BLaER1 (cell line): ENCODE measurements at regions not wholly inside any gene's neighbourhood (a gene's known extent, or its start where the extent isn't known, plus 50 kb on each side); places are given as distances from the start of the nearest gene placed in this dataset.

Experiments used
- H3K27ac ChIP-seq: shearing (Covaris generic); formaldehyde crosslinking; 2 replicates; pipeline ENCODE4 v1.8.1; 2022
- H3K27me3 ChIP-seq: shearing (Covaris generic); formaldehyde crosslinking; 2 replicates; pipeline ENCODE4 v1.8.1; 2022
- H3K36me3 ChIP-seq: shearing (Covaris generic); formaldehyde crosslinking; 2 replicates; pipeline ENCODE4 v1.8.1; 2022
- H3K4me1 ChIP-seq: shearing (Covaris generic); formaldehyde crosslinking; 2 replicates; pipeline ENCODE4 v1.8.1; 2022
- H3K4me2 ChIP-seq: shearing (Covaris generic); formaldehyde crosslinking; 2 replicates; pipeline ENCODE4 v1.8.1; 2022
- H3K4me3 ChIP-seq: shearing (Covaris generic); formaldehyde crosslinking; 2 replicates; pipeline ENCODE4 v1.8.1; 2022
- H3K9ac ChIP-seq: shearing (Covaris generic); formaldehyde crosslinking; 2 replicates; pipeline ENCODE4 v1.8.1; 2022
- H3K9me3 ChIP-seq: shearing (Covaris generic); formaldehyde crosslinking; 2 replicates; pipeline ENCODE4 v1.8.1; 2022
- H4K20me1 ChIP-seq: shearing (Covaris generic); formaldehyde crosslinking; 2 replicates; pipeline ENCODE4 v1.8.1; 2022
- Cebpa-rat ChIP-seq: shearing (Covaris generic); IDR thresholded peaks from 2 replicates; pipeline ENCODE4 v1.8.1; 2022

DNA sequence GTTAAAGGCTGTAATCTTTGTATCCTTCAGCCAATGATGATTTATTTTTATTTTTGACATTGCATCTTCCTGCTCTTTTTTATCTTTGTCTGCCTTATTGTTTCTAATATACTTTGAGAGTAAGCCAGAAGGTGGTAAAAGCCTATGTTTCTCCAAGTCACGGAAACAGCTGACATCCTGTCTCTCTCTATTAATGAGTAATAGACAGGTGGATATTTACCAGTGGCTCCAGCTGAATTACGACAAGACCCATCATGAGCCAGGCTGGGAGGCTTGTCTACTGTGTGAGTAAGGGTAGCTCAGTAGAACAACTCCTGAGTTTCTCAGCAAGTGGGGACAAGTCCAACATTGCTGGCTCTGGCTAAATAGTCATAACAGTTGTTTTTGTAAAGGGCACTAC, 166.6 kb downstream of the NDFIP2 start:
- TF ChIP-seq Cebpa-rat, result no peak
- Histone ChIP-seq H3K27ac (no peak overlapping the region), H3K27me3 (no peaks in the 10 kb centered on the region), H3K9ac (no peak overlapping the region), H3K4me1 (no peaks in the 10 kb centered on the region), H3K4me2 (no peak overlapping the region), H3K9me3 (no peaks in the 10 kb centered on the region), H3K36me3 (no peaks in the 10 kb centered on the region), H3K4me3 (no peak overlapping the region), H4K20me1 (no peaks in the 10 kb centered on the region)

DNA sequence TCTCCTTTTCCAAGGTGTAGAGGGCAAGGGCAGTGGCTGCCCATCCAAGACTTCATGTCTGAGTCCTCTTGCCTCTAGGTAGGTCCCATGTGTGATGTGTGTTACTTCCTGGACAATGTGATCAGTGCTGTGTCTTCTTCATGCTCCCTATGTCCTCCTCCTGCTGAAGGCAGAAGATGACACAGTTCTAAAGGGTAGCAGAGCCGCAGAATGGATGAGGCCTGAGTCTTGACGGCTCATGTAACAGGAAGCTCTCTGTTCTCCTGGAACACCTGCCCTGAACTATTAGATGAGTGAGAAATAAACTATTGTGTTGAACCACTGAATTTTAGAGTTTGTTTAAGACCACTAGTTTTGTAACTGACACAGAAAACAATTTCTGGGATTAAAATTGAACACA, 165.9 kb downstream of the NDFIP2 start:
- Histone ChIP-seq H3K4me1 (no peaks in the 10 kb centered on the region), H3K4me2 (no peak overlapping the region), H3K9ac (no peak overlapping the region), H4K20me1 (no peaks in the 10 kb centered on the region), H3K27me3 (no peaks in the 10 kb centered on the region), H3K27ac (no peak overlapping the region), H3K9me3 (no peaks in the 10 kb centered on the region), H3K36me3 (no peaks in the 10 kb centered on the region), H3K4me3 (no peak overlapping the region)
- TF ChIP-seq Cebpa-rat, result no peak

DNA sequence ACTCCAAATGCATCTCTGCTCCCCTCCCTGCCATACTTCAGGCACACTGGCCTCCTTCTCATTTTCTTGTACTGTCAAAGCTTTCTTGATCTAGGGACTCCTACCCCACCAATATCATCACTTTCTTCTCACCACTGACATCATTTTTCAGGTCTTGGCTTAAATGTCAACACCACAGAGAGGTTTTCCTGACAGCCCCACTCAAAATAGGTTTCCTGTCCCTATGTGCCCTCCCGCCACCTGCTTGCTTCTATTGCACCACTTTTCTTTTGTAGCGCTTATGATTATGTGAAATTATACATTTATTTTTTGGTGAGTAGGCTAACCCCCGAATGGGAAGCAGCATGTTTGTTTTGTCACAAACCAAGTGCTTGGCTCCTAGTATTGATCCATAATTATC, 164.6 kb downstream of the NDFIP2 start:
- H3K4me3 ChIP-seq, result no peak overlapping the region
- no peak overlapping the region for H3K4me2 ChIP-seq
- no peaks in the 10 kb centered on the region for H3K9me3 ChIP-seq
- H3K36me3 ChIP-seq, result no peaks in the 10 kb centered on the region
- no peak for TF ChIP-seq Cebpa-rat
- H3K4me1 ChIP-seq, result no peaks in the 10 kb centered on the region
- H4K20me1 ChIP-seq, result no peaks in the 10 kb centered on the region
- H3K9ac ChIP-seq, result no peak overlapping the region
- H3K27ac ChIP-seq, result no peak overlapping the region
- no peaks in the 10 kb centered on the region for H3K27me3 ChIP-seq

DNA sequence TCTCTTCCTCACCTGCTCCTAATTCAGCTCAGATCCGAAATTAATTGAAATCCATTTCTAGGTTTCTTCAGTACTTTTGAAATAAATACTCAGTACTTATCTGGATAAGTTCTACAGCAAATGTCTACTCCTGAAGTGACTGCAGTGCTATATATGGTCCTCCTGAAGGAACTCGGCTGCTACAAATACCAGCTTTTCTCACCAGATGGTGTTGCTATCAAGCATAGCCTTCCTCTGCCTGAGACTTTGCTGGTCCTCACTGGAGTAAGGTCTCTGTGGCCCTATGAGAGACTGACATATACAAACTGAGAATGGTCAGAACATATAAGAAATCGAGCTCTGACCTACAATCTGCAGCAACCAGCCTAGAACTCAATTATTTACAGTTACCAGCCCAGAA, 161.6 kb downstream of the NDFIP2 start:
- H3K4me2 ChIP-seq, result no peak overlapping the region
- H3K27ac ChIP-seq, result no peak overlapping the region
- no peaks in the 10 kb centered on the region for H3K27me3 ChIP-seq
- no peak for TF ChIP-seq Cebpa-rat
- no peak overlapping the region for H3K9ac ChIP-seq
- H3K36me3 ChIP-seq, result no peaks in the 10 kb centered on the region
- H3K4me1 ChIP-seq, result no peaks in the 10 kb centered on the region
- H4K20me1 ChIP-seq, result no peaks in the 10 kb centered on the region
- no peak overlapping the region for H3K4me3 ChIP-seq
- H3K9me3 ChIP-seq, result no peaks in the 10 kb centered on the region

DNA sequence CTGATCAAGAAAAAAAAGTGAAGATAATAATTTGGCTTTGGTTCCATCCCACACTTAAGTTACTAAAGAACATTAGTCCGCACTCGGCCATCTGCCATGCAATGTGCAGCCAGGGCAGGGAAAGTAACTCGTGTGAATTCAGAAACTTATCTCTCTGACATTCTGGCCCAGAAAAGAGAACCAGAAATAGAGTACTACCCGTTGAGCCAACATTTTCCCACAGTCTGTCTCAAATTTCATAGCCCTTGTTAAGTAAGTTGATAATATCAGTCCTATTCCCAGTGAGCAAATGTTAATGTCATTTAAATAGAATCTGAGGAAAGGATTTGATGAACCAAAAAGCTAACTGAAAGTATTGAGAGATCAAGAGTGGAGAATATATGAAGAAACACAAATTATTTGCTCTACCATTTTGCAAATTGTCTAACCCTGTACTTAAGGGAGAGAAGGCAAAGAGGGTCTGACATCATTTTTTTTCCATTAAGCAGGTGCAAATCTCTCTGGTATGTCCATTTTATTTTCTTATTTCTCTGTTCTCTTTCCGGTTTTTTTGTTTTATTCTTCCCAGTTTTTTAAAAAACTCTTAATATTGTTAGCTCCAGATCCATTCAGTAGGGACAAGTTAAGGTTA, 156.3 kb downstream of the NDFIP2 start:
- Histone ChIP-seq H3K4me2 (no peak overlapping the region), H3K4me3 (no peak overlapping the region), H3K9ac (no peak overlapping the region), H3K9me3 (no peaks in the 10 kb centered on the region), H3K27me3 (no peaks in the 10 kb centered on the region), H3K36me3 (no peaks in the 10 kb centered on the region), H3K27ac (no peak overlapping the region), H4K20me1 (no peaks in the 10 kb centered on the region), H3K4me1 (no peaks in the 10 kb centered on the region)
- TF ChIP-seq Cebpa-rat, result no peak

DNA sequence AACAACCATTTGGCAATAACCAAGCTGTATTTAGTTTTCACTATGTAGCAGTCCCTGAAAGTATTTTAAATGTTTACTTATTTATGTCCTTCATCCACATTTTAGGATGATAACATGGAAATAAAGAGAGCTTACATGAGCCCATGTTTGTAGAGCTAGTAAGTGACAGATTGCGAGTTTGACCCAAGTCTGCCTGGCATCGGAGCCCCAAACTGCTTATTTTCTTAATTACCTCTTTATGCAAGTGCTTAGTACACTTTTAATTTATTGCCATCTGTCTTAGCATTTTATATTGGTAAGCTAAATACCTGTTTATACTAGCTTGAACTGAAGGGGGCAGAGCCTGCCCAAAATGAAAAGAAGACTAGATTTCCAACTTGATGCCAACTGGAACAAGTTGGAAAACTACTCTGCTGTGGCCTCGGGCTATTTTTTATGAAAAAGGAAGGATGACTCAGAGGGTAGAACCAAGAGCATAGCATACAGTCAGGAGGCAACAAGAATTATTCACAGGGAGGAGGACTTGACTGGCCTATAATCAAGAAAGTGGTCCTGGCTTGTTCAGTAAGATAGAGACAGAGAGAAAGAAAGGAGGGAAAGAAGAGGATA, 150.2 kb downstream of the NDFIP2 start:
- H3K4me3 ChIP-seq, result no peak overlapping the region
- no peaks in the 10 kb centered on the region for H3K4me1 ChIP-seq
- no peaks in the 10 kb centered on the region for H3K27me3 ChIP-seq
- no peaks in the 10 kb centered on the region for H3K9me3 ChIP-seq
- no peak overlapping the region for H3K4me2 ChIP-seq
- no peak overlapping the region for H3K27ac ChIP-seq
- no peak overlapping the region for H3K9ac ChIP-seq
- H3K36me3 ChIP-seq, result no peaks in the 10 kb centered on the region
- no peaks in the 10 kb centered on the region for H4K20me1 ChIP-seq
- TF ChIP-seq Cebpa-rat, result no peak

DNA sequence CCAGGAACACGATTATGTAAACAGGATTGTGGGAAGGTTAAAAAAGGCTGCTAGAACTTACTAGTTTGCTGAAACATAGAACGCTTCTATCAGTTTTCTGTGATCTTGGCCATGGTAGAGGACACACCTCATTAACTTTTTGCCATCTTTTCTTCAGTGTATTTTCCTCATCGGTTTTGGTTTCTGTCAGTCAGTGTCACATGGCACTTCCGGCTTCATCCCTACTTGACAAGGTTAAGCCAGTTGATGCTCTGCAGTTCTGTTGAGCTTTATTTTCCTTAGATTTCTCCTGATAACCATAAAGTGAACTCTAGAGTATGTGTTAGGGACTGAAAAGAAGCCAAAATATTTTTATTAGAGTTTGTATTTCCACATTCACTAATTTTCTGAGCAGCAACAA, 147.5 kb downstream of the NDFIP2 start:
- no peak for TF ChIP-seq Cebpa-rat
- H3K27ac ChIP-seq, result no peak overlapping the region
- H3K4me2 ChIP-seq, result no peak overlapping the region
- no peaks in the 10 kb centered on the region for H3K4me1 ChIP-seq
- no peaks in the 10 kb centered on the region for H3K36me3 ChIP-seq
- H3K4me3 ChIP-seq, result no peak overlapping the region
- H3K9ac ChIP-seq, result no peak overlapping the region
- no peaks in the 10 kb centered on the region for H3K27me3 ChIP-seq
- no peaks in the 10 kb centered on the region for H4K20me1 ChIP-seq
- no peaks in the 10 kb centered on the region for H3K9me3 ChIP-seq

DNA sequence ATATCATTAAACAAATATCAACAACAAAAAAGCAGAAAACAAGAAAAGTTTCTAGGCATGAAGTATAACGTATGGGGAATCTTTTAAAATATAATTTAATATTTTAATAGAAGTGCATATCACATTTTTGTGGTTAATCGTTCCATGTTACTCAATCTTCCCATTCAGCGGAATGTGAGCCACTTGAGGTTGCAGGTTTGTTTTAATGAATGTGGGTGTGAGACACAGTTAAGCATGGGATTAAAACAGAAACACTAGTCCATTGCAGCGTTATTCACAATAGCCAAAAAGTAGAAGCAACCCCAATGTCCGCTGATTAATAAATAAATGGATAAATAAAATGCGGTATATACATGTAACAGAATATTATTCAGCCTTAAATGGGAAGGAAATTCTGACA, 146.0 kb downstream of the NDFIP2 start:
- Histone ChIP-seq H3K4me1 (no peaks in the 10 kb centered on the region), H3K4me2 (no peak overlapping the region), H3K27ac (no peak overlapping the region), H3K4me3 (no peak overlapping the region), H3K36me3 (no peaks in the 10 kb centered on the region), H3K9ac (no peak overlapping the region), H4K20me1 (no peaks in the 10 kb centered on the region), H3K27me3 (no peaks in the 10 kb centered on the region), H3K9me3 (no peaks in the 10 kb centered on the region)
- TF ChIP-seq Cebpa-rat, result no peak

DNA sequence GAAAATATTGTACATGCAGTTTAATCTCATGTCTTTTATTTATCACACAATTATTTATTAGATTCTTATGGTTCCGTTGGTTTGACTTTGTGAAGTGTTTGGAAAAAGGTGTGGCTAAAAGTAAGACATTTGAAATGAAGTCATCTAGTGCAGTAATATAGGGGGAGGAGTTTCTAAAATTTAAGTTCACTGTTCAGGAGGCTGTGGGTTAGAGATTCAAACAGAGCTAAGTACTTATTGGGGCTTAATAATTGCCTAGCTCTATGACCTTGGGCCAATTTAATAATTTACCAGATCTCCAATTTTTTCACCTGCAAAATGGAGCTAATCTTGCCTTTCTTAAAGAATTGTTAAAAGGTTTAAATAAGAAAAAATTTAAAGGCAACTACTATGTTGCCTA, 144.6 kb downstream of the NDFIP2 start:
- Histone ChIP-seq H3K9ac (no peak overlapping the region), H3K4me1 (no peaks in the 10 kb centered on the region), H3K9me3 (no peaks in the 10 kb centered on the region)

DNA sequence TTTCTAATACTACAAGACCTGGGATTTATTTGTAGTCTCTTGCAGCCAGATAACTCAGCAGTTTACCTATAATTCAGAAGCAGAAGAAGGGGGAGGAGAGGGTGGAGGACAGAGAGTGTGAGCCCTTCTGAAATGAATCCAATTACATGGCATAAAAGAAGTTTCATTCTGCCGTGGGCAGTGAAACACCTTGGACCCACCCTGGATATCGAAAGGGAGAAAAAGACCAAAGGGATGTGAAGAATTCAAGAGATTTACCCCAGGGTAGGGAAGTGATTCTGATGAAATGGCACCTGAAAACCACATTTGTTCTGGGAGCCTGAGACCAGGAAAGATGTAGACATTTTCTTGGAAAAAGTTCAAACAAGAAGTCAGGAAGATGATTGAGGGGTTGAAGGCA, 140.9 kb downstream of the NDFIP2 start:
- Histone ChIP-seq H3K9ac (no peak overlapping the region), H3K9me3 (no peaks in the 10 kb centered on the region), H3K27me3 (no peaks in the 10 kb centered on the region), H3K36me3 (no peaks in the 10 kb centered on the region), H3K4me1 (no peaks in the 10 kb centered on the region), H4K20me1 (no peaks in the 10 kb centered on the region), H3K4me2 (no peak overlapping the region), H3K27ac (no peak overlapping the region), H3K4me3 (no peak overlapping the region)
- TF ChIP-seq Cebpa-rat, result no peak

More for the DNA sequence above, 144.6 kb downstream of the NDFIP2 start:
- Histone ChIP-seq H3K27ac (no peak overlapping the region), H3K4me3 (no peak overlapping the region), H3K36me3 (no peaks in the 10 kb centered on the region), H4K20me1 (no peaks in the 10 kb centered on the region), H3K27me3 (no peaks in the 10 kb centered on the region), H3K4me2 (no peak overlapping the region)
- no peak for TF ChIP-seq Cebpa-rat

DNA sequence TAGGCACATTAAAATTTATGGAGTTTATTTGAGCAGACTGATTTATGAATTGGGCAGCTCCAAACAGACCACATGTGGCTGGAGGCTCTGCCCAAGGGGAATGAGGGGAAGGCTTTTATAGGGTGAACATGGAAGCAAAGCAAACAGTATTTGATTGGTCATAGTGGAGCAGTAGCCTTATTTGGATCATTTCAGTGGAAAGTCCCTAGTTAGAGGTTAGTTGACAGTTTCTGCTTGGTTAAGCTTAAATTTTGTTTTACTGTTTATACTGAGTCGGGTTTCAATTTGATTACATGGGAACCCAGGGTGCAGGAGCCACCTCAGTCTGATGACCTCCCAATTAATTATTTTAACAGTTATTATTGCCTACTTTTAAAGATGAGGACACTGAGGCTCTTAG, 140.5 kb downstream of the NDFIP2 start:
- H3K4me3 ChIP-seq, result no peak overlapping the region
- no peaks in the 10 kb centered on the region for H3K36me3 ChIP-seq
- no peaks in the 10 kb centered on the region for H3K4me1 ChIP-seq
- TF ChIP-seq Cebpa-rat, result no peak
- no peak overlapping the region for H3K9ac ChIP-seq
- no peaks in the 10 kb centered on the region for H3K27me3 ChIP-seq
- no peak overlapping the region for H3K4me2 ChIP-seq
- H3K9me3 ChIP-seq, result no peaks in the 10 kb centered on the region
- H4K20me1 ChIP-seq, result no peaks in the 10 kb centered on the region
- no peak overlapping the region for H3K27ac ChIP-seq
